ENCODE measurements at regions not wholly inside any gene's neighbourhood (a gene's known extent, or its start where the extent isn't known, plus 50 kb on each side); places are given as distances from the start of the nearest gene placed in this dataset.

- TF ChIP-seq SUZ12 (IDR thresholded peaks at IDR 0.05; ENCODE audit: extremely low read depth, insufficient read depth, insufficient read length) (no peak), ZNF274 (IDR thresholded peaks at IDR 0.05; ENCODE audit: low read depth, low read length) (no peak)
Observed at GRCh38 chr1:30123036-30123435, 600.3 kb downstream of the MATN1 start.

Measured in NT2/D1 (cell line).